ENCODE measurements at regions not wholly inside any gene's neighbourhood (a gene's known extent, or its start where the extent isn't known, plus 50 kb on each side); places are given as distances from the start of the nearest gene placed in this dataset.
A peak's percentile ranks its signal among the peaks of the same experiment; 100 is the strongest.

DNA sequence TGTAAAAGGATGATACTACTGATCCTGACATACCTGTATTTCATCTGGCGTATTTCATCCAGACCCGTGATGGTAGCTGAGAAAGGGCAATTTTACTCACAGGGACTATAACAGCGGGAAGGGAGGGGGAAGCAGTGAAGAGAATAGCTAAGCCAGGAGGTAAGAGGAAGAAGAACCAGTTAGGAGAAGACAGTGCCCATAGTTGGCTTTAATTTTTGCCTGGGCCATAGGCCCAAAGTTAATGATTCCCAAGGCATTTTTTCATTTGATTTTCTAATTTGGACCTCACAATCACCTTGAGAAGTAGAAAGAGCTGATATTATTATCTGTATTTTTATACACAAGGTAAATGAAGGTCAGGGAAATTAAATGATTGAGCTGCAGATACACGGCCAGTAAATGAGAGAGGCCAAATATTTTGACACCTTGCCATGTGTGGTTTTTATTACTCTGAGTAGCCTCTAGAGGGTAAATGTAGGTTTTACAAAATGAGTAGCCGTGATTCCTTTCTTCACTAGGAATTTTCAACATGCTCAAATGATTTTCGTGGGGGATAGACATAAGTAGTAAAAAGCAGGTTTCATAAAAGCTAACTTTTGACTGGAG is 382.2 kb downstream of the FUT8 start:
- DNase-seq (ENCODE audit: low read depth) = no peak

DNA sequence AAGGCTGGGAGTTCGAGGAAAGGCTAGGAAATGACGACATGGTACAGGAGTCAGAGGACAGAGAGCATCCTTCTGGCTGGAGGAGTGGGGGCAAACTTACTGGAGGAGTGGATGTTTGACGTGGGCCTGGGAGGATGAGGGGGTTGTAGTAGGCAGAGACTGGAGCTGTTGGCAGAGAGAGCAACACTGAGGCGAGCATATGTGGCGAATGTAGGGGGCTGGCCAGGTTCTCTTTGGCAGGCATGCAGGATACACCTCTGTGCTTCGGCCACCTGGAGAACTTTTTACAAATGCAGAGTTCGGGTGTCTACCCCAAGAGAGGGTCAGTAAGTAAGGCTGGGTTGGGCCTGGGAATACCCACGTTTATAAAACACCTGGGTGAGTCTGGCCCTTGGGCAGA is 385.7 kb downstream of the FUT8 start:
- no peak for DNase-seq (ENCODE audit: low read depth)

DNA sequence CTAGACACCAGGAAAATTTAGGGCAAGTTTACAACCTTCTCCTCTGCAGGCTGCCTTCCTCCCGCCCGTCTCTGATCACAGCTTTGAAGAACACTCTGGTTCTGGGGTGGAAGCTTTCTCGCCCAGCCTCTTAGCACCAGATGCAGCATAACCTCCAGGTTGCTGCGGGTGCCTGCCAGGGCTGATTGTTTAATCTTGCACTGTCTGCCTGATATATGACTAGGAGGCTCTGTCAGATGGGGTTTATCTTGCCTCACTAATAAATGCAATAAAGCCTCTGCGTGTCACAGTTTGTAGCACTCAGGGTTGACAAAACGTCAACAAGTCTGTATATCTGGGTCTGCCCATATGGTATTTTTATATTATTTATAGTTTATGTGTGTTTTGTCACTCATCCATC is 388.2 kb downstream of the FUT8 start:
- DNase-seq (ENCODE audit: low read depth) = no peak

DNA sequence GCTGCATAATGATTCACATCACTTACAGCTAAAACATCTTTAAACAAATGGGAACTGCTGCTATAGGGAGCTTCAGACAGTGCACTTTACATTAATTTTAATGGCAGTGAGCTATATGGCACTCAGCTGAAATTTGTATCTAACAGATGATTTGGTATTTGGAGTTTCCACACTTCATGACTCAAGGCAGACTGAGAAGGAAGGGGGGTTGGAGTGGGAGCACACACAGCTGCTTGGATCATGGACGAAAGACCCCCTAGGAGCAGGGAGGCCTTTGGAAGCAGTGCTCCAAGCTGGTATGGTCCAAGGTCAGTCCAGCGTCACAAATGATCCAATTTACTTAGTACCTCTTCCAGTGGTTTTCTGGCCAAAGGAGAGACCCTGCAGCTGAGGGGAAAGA is 389.7 kb downstream of the FUT8 start:
- DNase-seq (ENCODE audit: low read depth) = no peak

DNA sequence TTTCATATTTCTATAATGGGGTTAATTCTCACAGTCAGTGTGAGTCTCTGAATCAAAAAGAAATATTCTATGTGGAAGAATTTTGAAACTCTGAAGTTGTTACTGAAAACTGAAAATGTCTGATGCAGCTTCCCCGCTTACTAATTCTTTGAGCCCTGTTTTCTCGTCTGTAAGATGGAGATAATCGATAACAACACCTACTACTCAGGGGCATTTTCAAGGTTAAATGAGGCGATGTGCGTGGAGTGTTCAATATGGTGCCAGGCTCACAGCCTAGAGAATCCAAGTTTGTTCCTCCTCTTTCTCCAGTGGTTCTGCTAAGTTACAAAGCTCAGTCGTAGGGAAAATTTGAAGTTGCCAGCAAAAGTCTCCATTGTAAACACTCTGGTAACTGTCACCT is 391.4 kb downstream of the FUT8 start:
- no peak for DNase-seq (ENCODE audit: low read depth)

DNA sequence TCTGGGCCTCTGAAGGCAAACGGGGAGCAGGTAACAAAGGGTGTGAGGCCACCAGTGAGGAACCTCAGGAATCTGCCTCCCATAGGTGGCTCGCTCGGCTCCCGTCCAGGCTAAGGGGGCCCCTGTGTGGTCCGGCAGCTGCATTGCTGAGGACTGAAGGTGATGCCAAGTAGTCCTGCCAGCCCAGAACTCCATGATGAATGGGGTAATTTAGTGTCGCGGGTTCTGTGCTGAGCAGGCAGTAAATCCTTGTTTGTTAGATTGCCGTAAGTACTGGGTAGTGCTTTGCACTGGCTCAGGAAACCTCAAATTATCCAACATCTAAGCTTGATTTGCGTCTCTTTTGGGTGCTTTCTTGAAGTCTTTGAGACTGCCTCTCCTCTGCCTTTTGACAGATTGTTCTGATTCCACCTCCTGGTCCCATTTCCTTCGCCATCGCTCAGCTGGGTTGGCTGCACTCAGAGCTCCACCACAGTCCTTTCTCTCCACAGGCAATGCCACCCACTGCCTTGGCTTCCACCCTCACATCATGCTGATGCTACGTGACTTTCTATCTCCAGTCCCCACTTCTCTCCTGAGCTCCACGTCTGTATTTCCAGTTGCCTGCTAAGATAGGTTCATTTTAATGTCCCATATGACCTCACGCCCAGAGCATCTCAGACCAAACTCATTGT is 392.0 kb downstream of the FUT8 start:
- DNase-seq (ENCODE audit: low read depth) = no peak

DNA sequence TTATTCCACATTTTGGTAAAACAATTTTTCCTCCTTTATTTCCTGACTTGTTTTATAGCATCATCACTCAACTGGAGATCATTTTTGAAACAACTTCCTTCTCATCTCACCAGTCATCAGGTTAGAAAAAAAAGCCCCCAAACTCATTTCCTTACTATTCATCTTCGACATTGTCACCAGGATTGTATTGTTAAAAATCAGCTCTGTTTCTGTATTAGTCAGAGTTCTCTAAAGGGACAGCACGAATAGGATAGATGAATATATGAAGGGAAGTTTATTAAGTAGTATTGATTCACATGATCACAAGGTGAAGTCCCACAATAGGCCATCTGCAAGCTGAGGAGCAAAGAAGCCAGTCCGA is 392.6 kb downstream of the FUT8 start:
- DNase-seq (ENCODE audit: low read depth) = no peak

DNA sequence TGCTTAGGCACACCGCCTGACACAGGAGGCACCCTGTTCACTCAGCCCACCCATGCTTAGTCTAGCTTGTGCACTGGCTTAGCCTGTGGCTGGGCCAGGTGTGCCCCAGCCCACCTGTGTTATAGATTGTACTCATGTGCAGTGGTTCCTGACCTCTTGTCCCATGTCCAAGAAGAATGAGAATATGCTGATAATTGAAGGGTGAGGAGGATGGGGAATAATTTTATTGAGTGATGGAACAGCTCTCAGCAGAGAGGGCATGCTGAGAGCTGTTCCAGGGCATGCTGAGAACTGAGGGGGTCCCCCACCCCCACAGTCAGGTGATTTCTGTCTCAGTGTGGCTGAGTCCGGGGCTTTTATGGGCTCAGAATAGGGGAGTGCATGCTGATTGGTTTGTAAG is 395.9 kb downstream of the FUT8 start:
- no peak for DNase-seq (ENCODE audit: low read depth)

DNA sequence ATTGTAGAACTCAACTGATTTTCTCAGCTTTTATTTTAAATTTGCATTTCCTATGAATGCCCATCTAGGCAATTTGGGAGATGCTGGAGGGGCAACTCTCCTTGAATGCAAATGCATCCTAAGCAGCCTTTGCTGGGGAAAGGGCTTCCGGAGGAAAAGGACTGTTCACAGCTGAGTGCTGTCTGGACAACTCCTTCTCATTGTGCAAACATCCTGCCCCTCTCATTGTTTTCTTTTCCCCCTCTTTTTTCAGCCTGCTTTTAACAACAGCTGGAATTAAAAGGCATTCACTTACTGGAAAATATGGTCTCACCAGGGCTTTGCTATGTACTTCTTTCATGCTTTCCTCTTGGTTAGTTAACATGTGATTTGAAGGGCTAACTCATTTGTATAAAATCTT is 397.8 kb downstream of the FUT8 start:
- no peak for DNase-seq (ENCODE audit: low read depth)

DNA sequence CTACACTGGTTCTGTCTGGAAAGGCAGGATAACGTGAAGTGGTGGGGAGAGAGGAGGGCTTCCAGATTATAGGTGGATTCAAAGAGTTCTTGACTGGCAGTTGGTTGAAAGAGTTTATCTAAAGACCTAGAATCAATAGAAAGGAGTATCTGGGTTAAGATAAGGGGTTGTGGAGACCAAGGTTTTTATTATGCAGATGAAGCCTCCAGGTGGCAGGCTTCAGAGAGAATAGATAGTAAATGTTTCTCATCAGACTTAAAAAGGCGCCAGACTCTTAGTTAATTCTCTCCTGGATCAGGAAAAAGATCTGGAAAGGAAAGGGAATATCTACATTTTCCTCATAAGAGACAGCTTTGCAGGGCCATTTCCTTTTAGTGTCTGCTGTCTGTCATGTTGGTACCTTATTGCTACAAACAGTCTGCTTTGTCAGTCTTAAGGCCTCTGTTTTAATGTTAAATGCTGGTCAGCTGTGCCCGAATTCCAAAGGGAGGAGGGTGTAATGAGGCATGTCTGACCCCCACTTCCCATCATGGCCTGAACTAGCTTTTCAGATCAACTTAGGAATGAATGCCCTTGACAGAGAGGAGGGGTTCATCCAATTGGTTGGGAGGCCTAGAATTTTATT is 401.3 kb downstream of the FUT8 start:
- DNase-seq (ENCODE audit: low read depth) = no peak

DNA sequence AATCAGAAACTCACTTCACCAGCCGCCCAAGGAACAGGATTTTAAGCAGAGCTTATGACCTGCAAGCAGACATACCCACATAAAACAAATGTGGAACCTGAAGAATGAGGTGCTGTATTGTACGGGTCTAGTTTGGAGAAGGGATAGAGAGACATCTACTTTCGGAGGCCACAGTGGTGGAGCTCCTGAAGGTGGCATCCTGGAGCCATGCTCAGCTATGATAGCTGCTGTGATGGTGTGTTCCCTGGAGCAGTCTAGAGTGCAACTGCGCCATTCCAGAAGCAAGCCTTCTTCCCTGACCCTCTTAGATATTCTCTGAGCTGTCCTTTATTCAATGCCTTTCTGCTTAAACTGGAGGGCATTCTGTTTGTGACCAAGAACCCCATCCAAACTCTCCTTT is 402.6 kb downstream of the FUT8 start:
- DNase-seq (ENCODE audit: low read depth) = no peak

DNA sequence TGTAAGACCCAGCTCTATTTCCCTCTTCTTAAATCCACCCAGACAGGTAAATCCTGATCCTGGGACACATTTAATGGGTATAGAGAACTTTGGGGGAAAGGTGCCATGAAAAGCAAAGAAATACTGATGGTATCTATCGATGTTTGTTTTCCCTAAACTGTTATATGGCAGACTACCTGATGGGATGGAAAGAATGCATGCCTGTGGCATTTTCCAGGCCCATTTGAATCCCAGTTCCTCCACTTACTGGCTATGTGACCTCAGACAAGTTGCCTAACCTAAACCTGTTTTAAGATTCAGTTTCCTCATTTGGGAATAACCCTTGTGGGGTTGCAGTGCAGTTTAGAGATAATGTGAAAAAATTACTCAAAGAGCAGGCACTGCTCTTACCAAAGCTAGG is 404.5 kb downstream of the FUT8 start:
- DNase-seq (ENCODE audit: low read depth) = no peak

DNA sequence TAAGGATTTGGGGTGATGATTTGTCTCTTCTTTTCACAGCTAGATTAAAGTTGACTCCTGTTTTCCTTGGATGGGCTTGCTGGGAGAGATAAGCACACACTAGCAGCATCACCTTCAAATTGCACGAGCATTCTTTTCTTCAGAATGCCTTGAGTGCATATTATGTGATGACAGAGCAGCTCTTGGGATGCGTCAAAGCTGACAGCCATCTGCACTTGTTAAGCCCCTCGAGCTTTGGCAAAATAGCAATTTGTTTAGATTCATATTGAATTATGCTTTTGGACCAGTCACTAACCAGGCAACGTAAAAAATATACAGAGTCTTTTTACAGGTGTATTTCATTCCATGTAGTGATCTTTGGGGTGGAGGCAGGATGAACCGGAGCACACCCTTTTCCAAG is 407.0 kb downstream of the FUT8 start:
- no peak for DNase-seq (ENCODE audit: low read depth)

DNA sequence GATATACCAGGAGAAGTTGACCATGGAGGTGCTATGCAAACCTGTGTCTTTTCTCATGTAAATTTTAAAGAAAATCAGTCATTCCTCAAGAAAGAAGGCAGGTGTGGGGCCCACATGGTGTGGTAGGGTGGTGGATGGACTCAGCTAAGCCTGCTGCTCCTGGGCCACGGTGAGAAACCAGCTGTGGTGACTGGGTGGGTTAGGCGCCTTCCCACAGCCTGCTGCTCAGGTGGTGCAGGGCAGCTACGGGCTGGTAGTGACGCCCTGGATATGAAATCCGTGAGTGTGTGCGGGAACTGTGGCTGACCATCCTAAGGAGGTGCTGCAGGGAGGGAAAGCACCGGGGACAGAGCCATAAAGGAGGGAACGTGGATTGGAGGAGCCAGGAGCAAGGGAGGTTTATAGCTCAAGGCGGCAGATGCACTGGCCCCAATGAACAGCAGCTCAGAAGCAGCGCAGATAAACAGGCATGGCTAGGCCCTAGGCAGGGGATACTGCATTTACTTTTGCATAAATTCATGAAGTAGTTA is 408.8 kb downstream of the FUT8 start:
- no peak for DNase-seq (ENCODE audit: low read depth)

DNA sequence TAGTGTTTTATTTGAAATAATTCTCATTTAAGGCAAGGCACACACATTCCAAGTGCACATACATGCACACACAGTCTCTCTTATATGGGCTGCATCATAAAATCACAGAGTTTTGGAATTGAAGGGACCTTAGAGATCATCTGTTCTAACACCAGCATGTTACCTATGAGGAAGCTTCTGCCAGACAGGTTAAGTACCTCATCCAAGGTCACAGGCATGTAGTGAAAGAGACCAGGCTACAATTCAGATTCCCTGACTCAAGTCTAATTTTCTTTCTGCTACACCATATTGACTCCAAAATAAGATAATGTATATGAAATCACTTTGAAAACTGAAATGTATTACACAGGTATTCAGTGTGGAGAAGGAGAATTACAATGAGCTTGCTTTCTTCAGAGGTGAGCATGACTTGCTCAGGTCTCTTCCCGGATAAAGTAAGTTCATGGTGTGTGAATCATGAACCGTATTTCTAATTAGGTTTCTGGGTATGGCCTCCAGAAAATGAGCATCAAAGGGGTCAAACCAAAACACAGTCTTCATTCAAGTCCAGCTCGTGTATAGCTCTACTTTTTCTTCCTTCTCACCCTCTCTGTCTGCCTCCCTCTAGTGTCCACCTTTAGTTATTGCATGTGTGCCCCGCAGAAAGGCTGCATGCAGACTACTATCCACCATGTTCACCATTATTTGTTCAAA is 411.9 kb downstream of the FUT8 start:
- peak; percentile 32 for DNase-seq (ENCODE audit: low read depth)

DNA sequence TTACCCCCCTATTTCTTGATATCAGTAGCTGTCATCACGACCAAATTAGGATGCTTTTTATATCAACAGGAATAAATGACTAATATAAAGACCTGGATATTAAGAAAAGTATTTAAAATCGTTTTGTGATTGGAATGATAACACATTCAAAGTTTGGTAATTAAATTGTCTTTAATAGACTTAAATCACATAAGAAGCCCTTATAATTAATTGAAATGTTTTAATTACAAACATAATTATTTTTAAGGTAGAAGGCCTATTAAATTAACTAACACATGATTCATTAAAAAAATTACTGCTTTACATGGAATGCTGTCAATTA is 412.4 kb downstream of the FUT8 start:
- no peak for DNase-seq (ENCODE audit: low read depth)

DNA sequence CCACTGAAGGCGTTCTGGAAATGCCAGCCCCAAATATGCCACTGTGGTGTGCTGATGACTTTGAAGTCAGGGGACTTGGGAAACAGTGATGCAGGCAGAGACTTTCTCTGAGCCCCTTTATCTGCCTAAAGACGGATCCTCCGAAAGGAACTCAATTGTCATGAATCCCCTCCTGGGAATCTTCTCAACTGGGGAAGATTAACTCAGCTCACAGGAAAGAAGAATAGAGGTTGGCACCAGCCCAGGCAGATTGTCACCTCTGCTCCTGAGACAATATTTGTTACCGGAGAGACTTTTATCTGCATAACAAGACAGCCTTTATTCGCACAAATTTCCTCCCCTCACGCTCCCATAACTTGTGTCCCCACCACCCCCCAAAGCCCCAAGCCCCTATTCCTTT is 414.4 kb downstream of the FUT8 start:
- DNase-seq (ENCODE audit: low read depth) = no peak

DNA sequence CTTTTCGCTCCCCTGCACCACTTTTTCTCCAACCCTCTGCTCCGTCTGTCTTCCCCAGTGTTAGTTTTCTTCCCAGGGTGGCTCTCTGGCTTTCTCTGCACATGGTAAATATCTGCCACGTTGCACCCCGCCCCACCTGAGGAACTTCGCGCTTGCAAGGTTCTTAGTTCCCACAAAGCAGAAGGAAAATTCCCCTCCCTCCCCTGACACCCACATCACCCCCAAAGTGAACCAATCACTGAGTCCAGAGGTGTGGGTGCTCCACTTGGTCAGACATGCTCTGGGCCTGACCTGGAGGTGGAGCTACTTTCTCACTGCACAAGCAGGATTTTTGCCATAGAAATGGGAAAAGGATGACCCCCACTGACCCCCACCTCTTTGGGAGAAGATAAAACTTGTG is 415.0 kb downstream of the FUT8 start:
- no peak for DNase-seq (ENCODE audit: low read depth)

DNA sequence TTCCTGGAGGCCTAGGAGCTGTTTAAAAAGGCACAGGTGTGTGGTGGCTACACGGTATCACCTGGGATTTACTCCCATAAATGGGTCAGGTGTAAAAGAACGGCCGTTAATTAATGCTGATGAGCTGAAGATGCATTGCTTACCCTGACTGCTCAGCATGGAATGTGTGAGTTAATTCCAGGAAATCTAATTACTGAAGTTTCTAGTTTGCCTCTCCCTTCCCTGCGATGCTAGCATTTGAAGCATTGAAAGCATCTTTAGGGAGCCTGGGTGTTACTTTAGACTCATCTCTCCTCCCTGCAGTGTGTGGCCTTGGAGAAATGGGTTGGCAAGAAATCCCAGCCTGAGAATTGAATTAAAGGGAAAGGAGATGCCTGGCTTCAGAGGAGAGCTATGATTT is 415.9 kb downstream of the FUT8 start:
- DNase-seq (ENCODE audit: low read depth) = no peak

DNA sequence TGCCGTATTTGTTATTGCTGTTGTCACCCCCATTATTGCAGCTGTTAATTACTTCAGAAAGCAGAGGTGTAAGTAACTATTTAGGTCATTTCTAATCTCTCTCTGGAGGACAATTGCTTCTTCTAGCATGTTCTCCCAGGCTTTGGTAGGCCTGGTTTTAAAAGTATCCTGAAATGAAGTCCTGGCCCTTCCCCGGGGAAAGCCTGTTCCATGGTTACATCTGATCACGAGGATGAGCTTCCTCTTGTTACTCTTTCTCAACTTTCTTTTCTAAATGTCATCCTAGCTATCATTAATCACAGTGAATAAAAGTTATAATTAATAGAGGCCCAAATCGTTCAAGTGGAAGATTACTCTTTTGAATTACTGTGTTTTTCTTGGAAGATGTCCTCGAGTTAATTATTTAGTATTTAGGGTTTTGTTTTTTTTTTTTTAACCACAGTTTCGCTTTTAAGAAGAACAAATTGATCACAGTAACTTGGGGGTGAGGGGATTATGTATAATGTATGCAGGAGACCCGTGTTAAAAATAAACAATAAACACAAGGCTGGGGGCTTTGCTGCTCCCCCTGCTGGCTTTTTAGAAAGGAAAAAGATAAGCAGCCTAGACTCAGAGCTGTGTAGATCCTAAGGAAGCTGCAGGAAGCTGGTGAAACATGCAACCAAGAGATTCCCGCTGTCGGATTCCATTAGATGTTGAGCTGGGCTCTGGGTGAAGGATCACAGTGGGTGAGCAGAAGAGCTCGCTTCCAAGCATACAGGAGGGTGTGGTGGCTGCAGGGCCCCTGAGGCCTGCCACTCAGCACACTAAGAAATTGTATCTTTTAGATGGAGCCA is 420.1 kb downstream of the FUT8 start:
- no peak for DNase-seq (ENCODE audit: low read depth)

DNA sequence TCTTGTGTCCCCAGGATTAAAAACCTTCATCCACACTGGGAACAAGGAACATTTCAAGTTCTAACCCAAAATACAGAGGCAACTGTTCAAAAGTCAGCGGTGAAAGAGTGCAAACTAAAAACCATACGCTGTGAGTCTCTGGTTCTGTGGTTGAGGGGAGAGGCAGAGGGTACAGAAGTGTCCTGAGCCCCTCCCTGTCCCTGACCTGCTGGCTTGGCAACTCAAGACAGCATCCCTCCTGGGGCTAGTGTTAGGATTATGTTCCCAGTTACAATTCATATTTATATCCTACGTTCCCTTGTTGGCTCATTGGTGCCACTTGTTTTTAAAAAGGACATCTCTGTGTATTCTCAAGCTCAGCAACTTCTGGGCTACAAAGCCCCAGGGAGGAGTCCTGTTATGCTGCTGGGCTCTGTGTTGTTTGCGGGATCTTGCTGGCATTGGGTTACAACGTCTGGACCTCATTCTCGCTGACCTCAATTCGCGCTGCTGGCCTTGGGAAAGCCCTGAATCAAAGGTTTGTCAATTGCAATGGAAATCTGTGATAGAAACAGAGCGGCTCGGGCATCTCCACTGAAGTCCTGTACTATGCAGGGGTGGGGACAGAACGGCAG is 420.8 kb downstream of the FUT8 start:
- DNase-seq (ENCODE audit: low read depth) = no peak

DNA sequence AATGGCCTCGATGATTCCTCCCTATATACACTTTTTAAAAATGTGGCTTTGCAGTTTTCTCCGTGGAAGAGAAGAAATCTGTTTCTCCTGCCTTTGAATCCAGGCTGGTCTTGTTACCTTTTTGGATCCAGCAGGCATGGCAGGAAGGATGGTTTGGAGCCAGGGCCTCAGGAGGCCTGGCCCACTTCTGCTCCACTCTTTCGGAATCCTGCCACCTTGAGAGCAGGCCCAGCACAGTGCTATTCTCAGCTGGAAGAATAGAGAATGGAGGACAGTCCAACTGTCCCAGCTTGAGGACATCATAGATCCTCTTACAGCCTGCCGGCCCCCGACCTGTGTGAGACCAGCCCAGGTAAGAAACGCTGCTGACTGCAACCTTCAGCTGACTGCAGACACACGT is 421.5 kb downstream of the FUT8 start:
- DNase-seq (ENCODE audit: low read depth) = no peak
